Ascending aorta (tissue), 2 donors: ENCODE measurements at regions not wholly inside any gene's neighbourhood (a gene's known extent, or its start where the extent isn't known, plus 50 kb on each side); places are given as distances from the start of the nearest gene placed in this dataset.
A peak's percentile ranks its signal among the peaks of the same experiment; 100 is the strongest.

Experiments used
- DNase-seq, 2 donors: peaks; one replicate each; pipeline ENCODE4 v3.0.0-alpha.2; 2019; ENCODE audit warnings: low spot score in 2 of 2
- H3K27ac ChIP-seq, 2 donors: fragments of 200-600 bp; sonication (generic); one replicate each; pipeline ENCODE4 v1.5.1; 2016 to 2017; ENCODE audit warnings: mild to moderate bottlenecking in 1 of 2
- H3K27me3 ChIP-seq: fragments of 200-600 bp; sonication (generic); one replicate; pipeline ENCODE4 v1.5.1; 2017
- H3K36me3 ChIP-seq, 2 donors: fragments of 200-600 bp; sonication (generic); one replicate each; pipeline ENCODE4 v1.5.1; 2016
- H3K4me1 ChIP-seq, 2 donors: fragments of 200-600 bp; sonication (generic); one replicate each; pipeline ENCODE4 v1.5.1; 2016 to 2017; ENCODE audit warnings: mild to moderate bottlenecking in 1 of 2
- H3K4me3 ChIP-seq, 2 donors: fragments of 200-600 bp; sonication (generic); one replicate each; pipeline ENCODE4 v1.5.1; 2016 to 2017; ENCODE audit warnings: mild to moderate bottlenecking in 1 of 2
- H3K9me3 ChIP-seq, 2 donors: fragments of 200-600 bp; sonication (generic); one replicate each; pipeline ENCODE4 v1.5.1; 2016
- intact Hi-C: fragments of 100-400 bp; cut with DNase I; formaldehyde crosslinking; loops from one replicate; pipeline ENCODE4 v1.15.1; 2023
- TF ChIP-seq, protein P1 (sequence below), 3 experiments: fragments of 200-600 bp in 2 of 3; fragments of 450-650 bp in 1 of 3; sonication (generic) in 2 of 3; IDR thresholded peaks; one replicate each; pipeline ENCODE4 v1.5.1; 2016 to 2019; ENCODE audit warnings: antibody characterized with exemption in 3 of 3, mild to moderate bottlenecking in 1 of 3, moderate library complexity in 1 of 3

DNA sequence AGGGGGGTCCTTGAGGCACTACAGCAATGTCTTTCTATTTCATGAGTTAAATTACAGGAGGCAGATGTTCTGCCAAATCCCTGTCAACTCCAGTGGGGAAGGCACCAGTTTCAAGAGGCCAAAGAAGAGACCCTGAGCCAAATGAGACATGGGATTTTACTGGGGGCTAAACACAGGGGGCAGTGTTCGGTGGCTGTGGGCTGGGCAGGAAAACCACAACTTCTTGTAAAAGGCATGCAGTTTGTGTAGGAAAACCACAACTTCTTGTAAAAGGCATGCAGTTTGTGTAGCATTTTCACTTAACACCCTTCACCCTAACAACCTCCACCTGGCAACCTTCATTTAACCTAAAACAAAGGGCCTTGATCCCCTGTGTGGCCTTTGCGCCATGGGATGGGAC is 61.0 kb downstream of the POLR2M start:
- H3K27ac ChIP-seq, result no peak overlapping the region
- peaks cover 4% of the 10 kb centered on the region in 2 donors for H3K4me1 ChIP-seq
- no peaks in the 10 kb centered on the region for H3K9me3 ChIP-seq
- TF ChIP-seq, protein P1, sequence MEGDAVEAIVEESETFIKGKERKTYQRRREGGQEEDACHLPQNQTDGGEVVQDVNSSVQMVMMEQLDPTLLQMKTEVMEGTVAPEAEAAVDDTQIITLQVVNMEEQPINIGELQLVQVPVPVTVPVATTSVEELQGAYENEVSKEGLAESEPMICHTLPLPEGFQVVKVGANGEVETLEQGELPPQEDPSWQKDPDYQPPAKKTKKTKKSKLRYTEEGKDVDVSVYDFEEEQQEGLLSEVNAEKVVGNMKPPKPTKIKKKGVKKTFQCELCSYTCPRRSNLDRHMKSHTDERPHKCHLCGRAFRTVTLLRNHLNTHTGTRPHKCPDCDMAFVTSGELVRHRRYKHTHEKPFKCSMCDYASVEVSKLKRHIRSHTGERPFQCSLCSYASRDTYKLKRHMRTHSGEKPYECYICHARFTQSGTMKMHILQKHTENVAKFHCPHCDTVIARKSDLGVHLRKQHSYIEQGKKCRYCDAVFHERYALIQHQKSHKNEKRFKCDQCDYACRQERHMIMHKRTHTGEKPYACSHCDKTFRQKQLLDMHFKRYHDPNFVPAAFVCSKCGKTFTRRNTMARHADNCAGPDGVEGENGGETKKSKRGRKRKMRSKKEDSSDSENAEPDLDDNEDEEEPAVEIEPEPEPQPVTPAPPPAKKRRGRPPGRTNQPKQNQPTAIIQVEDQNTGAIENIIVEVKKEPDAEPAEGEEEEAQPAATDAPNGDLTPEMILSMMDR (IDR thresholded peaks at IDR 0.05), result no peak
- no peak overlapping the region for H3K4me3 ChIP-seq
- H3K36me3 ChIP-seq, result no peaks in the 10 kb centered on the region
- intact Hi-C loops, result no loop called here
- H3K27me3 ChIP-seq, result no peaks in the 10 kb centered on the region
- DNase-seq, result no peak

DNA sequence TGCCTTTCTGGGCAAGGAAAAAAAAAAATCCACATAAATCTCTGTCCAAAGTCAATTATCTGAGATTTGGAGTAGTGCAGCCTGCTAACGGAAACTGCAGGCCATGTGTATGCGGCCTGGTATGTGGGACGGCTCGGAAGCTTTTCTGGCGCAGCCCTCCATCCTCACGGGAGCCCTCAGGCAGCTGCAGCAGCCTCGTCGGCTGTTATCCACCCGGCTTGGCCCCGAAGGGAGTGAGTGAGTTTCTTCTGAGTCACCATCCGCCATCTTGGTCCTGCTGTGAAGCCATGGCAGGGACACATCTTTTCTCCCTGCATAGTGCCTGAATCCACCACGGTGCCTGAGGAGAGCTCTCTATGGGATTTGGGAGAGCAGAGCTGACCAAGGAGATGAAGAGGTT is 62.8 kb downstream of the POLR2M start:
- TF ChIP-seq, protein P1 (IDR thresholded peaks at IDR 0.05), result no peak
- no peaks in the 10 kb centered on the region for H3K9me3 ChIP-seq
- H3K4me1 ChIP-seq, result peaks cover 4% of the 10 kb centered on the region in 2 donors
- peak overlapping the region; percentile 73 to 74 for H3K27ac ChIP-seq
- H3K36me3 ChIP-seq, result no peaks in the 10 kb centered on the region
- peak; percentile 29 to 86 for DNase-seq
- no peaks in the 10 kb centered on the region for H3K27me3 ChIP-seq
- intact Hi-C loops, result no loop called here
- H3K4me3 ChIP-seq, result no peak overlapping the region

- TF ChIP-seq, protein P1 (IDR thresholded peaks at IDR 0.05), result no peak
- Histone ChIP-seq H3K27me3 (no peaks in the 10 kb centered on the region), H3K4me3 (no peak overlapping the region), H3K36me3 (no peaks in the 10 kb centered on the region), H3K9me3 (no peaks in the 10 kb centered on the region), H3K27ac (no peak overlapping the region), H3K4me1 (peaks cover 4% of the 10 kb centered on the region in 2 donors)
- intact Hi-C loops, result no loop called here
- DNase-seq, result no peak
Observed at GRCh38 chr15:57770495-57770894, 64.0 kb downstream of the POLR2M start.

DNA sequence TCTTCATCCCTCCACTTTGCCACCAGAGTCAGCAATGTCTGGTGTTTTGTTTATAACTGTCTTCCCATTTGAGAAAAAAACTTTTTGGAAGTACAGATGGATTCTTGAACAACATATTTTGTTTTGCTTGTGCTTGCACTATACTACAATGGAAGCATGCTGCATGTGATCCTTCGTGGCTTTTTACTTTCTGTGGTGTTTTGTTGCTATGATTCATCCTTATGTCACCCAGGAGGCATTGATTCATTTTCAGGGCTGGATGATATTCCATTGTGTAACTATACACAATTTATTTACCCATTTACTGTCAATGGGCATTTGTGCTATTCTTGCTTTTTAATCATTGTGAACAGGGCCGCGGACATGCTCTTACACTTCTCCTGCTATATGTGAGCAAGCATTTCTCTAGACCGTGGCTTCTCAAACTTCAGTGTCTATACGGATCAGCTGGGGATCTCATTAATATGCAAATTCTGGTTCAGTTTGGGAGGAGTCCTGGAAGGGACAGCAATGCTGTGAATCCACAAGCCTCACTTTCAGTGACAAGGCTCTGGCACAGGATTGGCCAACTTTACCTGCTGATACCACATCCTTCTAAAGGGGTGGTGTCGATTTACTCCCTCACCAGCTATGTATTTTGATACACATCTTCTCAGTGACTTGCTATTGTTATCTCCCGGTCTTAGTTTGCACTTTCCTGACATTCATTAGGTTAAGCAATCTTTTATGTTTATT is 65.9 kb downstream of the POLR2M start:
- TF ChIP-seq, protein P1 (IDR thresholded peaks at IDR 0.05), result no peak
- Histone ChIP-seq H3K36me3 (no peaks in the 10 kb centered on the region), H3K4me3 (no peak overlapping the region), H3K4me1 (peaks cover 4% of the 10 kb centered on the region in 2 donors), H3K27me3 (no peaks in the 10 kb centered on the region), H3K9me3 (no peaks in the 10 kb centered on the region), H3K27ac (no peak overlapping the region)
- no peak for DNase-seq
- intact Hi-C loops, result no loop called here

DNA sequence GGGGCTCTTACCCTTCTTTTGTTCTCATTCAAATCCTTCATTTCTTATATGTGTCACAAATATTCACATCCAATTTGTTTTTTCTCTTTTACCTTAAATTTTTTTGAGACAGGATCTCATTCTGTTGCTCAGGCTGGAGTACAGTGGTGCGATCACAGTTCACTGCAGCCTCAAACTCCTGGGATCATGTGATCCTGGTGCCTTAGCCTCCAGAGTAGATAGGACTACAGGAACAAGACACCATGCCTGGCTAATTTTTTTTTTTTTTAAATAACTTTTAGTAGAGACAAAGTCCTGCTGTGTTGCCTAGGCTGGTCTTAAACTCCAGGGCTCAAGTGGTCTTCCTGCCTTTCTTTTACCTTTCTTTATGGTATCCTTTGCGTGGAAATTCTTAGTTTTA is 66.5 kb downstream of the POLR2M start:
- Histone ChIP-seq H3K4me3 (no peak overlapping the region), H3K27me3 (no peaks in the 10 kb centered on the region), H3K27ac (no peak overlapping the region), H3K36me3 (no peaks in the 10 kb centered on the region), H3K4me1 (peaks cover 4% of the 10 kb centered on the region in 2 donors), H3K9me3 (no peaks in the 10 kb centered on the region)
- TF ChIP-seq, protein P1 (IDR thresholded peaks at IDR 0.05), result no peak
- intact Hi-C loops, result no loop called here
- no peak for DNase-seq
